NCI-H2227 (cell line): ENCODE measurements at regions not wholly inside any gene's neighbourhood (a gene's known extent, or its start where the extent isn't known, plus 50 kb on each side); places are given as distances from the start of the nearest gene placed in this dataset.

Experiments used
- DNase-seq: peaks from one replicate; lab custom pipeline; 2025; ENCODE audit not compliant: unreplicated experiment; lab: John Stamatoyannopoulos, UW

GRCh38 chr12:93323625-93324329 is 53.9 kb upstream of the NUDT4 start:
- peak; percentile 22 for DNase-seq

- DNase-seq: no peak
Measured at GRCh38 chr12:93325855-93326254, 51.9 kb upstream of the NUDT4 start.
